Stimulated activated CD4-positive, alpha-beta T cell treated with anti-CD3 and anti-CD28 coated beads, TNF-alpha, amount 100 ng/mL, for 1 hour (primary cell): ENCODE measurements at regions not wholly inside any gene's neighbourhood (a gene's known extent, or its start where the extent isn't known, plus 50 kb on each side); places are given as distances from the start of the nearest gene placed in this dataset.
"Not testable (repeated sequence)": the region's sequence is repeated elsewhere in the genome, so short reads cannot be mapped to it uniquely, and the experiment has no call there.

ENCODE experiments used
- DNase-seq, 3 donors: peaks; one replicate each; pipeline ENCODE4 v3.0.0-alpha.2; 2020; ENCODE audit warnings: low read depth in 3 of 3, low spot score in 1 of 3

- DNase-seq: not testable (repeated sequence)
Observed at GRCh38 chrX:66692512-66692911, 53.6 kb upstream of the EDA2R start.
